Uterus (tissue), 3 donors: ENCODE measurements at regions not wholly inside any gene's neighbourhood (a gene's known extent, or its start where the extent isn't known, plus 50 kb on each side); places are given as distances from the start of the nearest gene placed in this dataset.
"Not testable (repeated sequence)": the region's sequence is repeated elsewhere in the genome, so short reads cannot be mapped to it uniquely, and the experiment has no call there.

Source experiments
- DNase-seq, 2 donors: peaks; one replicate each; pipeline ENCODE4 v3.0.0-alpha.2; 2019 to 2020
- H3K27ac ChIP-seq, 2 donors: fragments of 200-600 bp; sonication (generic); 1 replicate in 1 of 2; 2 replicates in 1 of 2; pipeline ENCODE4 v1.5.1; 2016 to 2018
- H3K27me3 ChIP-seq, 2 donors: fragments of 200-600 bp; sonication (generic); one replicate each; pipeline ENCODE4 v1.5.1; 2018 to 2019; ENCODE audit warnings: control low read depth in 1 of 2
- H3K36me3 ChIP-seq, 2 donors: fragments of 200-600 bp; sonication (generic); one replicate each; pipeline ENCODE4 v1.5.1; 2019; ENCODE audit warnings: control low read depth in 1 of 2
- H3K4me1 ChIP-seq, 2 donors: fragments of 200-600 bp; sonication (generic); one replicate each; pipeline ENCODE4 v1.5.1; 2018 to 2019; ENCODE audit warnings: control low read depth in 1 of 2
- H3K4me3 ChIP-seq, 2 donors: fragments of 200-600 bp; sonication (generic); 1 replicate in 1 of 2; 2 replicates in 1 of 2; pipeline ENCODE4 v1.5.1; 2018 to 2019; ENCODE audit warnings: mild to moderate bottlenecking in 1 of 2
- H3K9me3 ChIP-seq, 2 donors: fragments of 200-600 bp; sonication (generic); one replicate each; pipeline ENCODE4 v1.5.1; 2019; ENCODE audit warnings: control low read depth in 1 of 2
- intact Hi-C: fragments of 100-400 bp; cut with DNase I; formaldehyde crosslinking; loops from one replicate; pipeline ENCODE4 v1.15.1; 2023; ENCODE audit warnings: low total_unique reads
- donor health status: DM: yes; HTN: yes; CAD: no.

GRCh38 chr16:46382791-46383541 lies 238.2 kb downstream of the SHCBP1 start:
- H3K27me3 ChIP-seq, H3K4me1 ChIP-seq, H3K9me3 ChIP-seq, H3K4me3 ChIP-seq, intact Hi-C loops, H3K27ac ChIP-seq, H3K36me3 ChIP-seq: not testable (repeated sequence)
- peak in 1 of 2 donors; percentile 18 for DNase-seq

- H3K4me1 ChIP-seq, H3K36me3 ChIP-seq, H3K9me3 ChIP-seq, H3K27me3 ChIP-seq, H3K4me3 ChIP-seq, DNase-seq, H3K27ac ChIP-seq, intact Hi-C loops: not testable (repeated sequence)
Observed at GRCh38 chr16:46382079-46382478, 239.1 kb downstream of the SHCBP1 start.

- H3K27ac ChIP-seq, H3K36me3 ChIP-seq, H3K4me1 ChIP-seq, H3K4me3 ChIP-seq, intact Hi-C loops, H3K27me3 ChIP-seq, H3K9me3 ChIP-seq, DNase-seq: not testable (repeated sequence)
Observed at GRCh38 chr16:46381344-46381743, 239.8 kb downstream of the SHCBP1 start.
